ENCODE measurements at regions not wholly inside any gene's neighbourhood (a gene's known extent, or its start where the extent isn't known, plus 50 kb on each side); places are given as distances from the start of the nearest gene placed in this dataset.

GRCh38 chr11:128294001-128294670, 293.2 kb downstream of the ETS1 start:
- no peak overlapping the region for H3K27ac Mint-ChIP-seq (ENCODE audit: low read depth, unreplicated experiment)
- no peaks in the 10 kb centered on the region for H3K9me3 Mint-ChIP-seq (ENCODE audit: unreplicated experiment)
- no peak for TF ChIP-seq CTCF (IDR thresholded peaks at IDR 0.05; ENCODE audit: unreplicated experiment)
- H3K36me3 Mint-ChIP-seq (ENCODE audit: insufficient read depth, unreplicated experiment), result no peaks in the 10 kb centered on the region
- intact Hi-C loops (cut with micrococcal nuclease), result loop anchor here (10.0 kb wide), 1 partner anchor 269 kb away; no protein-coding TSS in a partner anchor
- no peak for DNase-seq (ENCODE audit: unreplicated experiment)
- no peaks in the 10 kb centered on the region for H3K27me3 Mint-ChIP-seq (ENCODE audit: insufficient read depth, unreplicated experiment)
- peaks cover 6% of the 10 kb centered on the region for H3K4me1 Mint-ChIP-seq (ENCODE audit: insufficient read depth, unreplicated experiment)
- BruUV-seq (replicated peaks), result no TSS peak
- ChIA-PET POLR2A (no interaction called here), CTCF (interaction anchor here (1.0 to 2.5 kb wide), 2 partner anchors 11 to 537 kb away, joined by 6 to 9 read pairs; no protein-coding TSS in a partner anchor)
- no peak overlapping the region for H3K4me3 Mint-ChIP-seq (ENCODE audit: unreplicated experiment)

DNA sequence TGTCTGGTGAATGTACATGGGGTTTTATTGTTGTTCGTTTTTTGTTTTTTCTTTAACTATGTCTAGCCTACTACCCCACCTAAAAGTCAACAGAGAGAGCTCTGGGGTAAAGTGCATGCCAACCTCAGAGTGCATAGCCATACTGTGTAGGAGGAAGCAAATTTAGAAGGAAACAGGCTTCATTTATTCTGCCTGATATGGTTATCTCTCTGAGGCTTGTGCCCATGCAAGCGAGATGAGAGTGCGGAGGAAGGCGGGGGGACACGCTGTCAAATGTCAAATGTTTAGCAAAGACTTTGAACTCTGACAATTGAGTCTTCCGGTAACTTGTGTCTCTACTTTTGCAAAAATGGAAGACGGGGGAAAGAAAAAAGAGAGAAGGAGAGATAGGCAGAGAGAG, 295.5 kb downstream of the ETS1 start:
- TF ChIP-seq CTCF (IDR thresholded peaks at IDR 0.05; ENCODE audit: unreplicated experiment), result no peak
- ChIA-PET CTCF (interaction anchor here (1.0 to 11.3 kb wide), 6 partner anchors 29 to 539 kb away, joined by 3 to 160 read pairs (median 14); no protein-coding TSS in a partner anchor), POLR2A (no interaction called here)
- Mint-ChIP-seq H3K4me1 (ENCODE audit: insufficient read depth, unreplicated experiment) (peaks cover 6% of the 10 kb centered on the region), H3K27ac (ENCODE audit: low read depth, unreplicated experiment) (no peak overlapping the region), H3K9me3 (ENCODE audit: unreplicated experiment) (no peaks in the 10 kb centered on the region), H3K4me3 (ENCODE audit: unreplicated experiment) (no peak overlapping the region), H3K27me3 (ENCODE audit: insufficient read depth, unreplicated experiment) (no peaks in the 10 kb centered on the region), H3K36me3 (ENCODE audit: insufficient read depth, unreplicated experiment) (no peaks in the 10 kb centered on the region)
- DNase-seq (ENCODE audit: unreplicated experiment), result no peak
- intact Hi-C loops (cut with micrococcal nuclease), result loop anchor here (10.0 kb wide), 1 partner anchor 267 kb away; no protein-coding TSS in a partner anchor
- BruUV-seq (replicated peaks), result no TSS peak

- POLR2A ChIA-PET, result interaction anchor here (0.7 kb wide), 1 partner anchor 232 kb away, joined by 3 read pairs; no protein-coding TSS in a partner anchor
- BruUV-seq (replicated peaks), result no TSS peak
- TF ChIP-seq CTCF (IDR thresholded peaks at IDR 0.05; ENCODE audit: unreplicated experiment), result no peak
- no peak for DNase-seq (ENCODE audit: unreplicated experiment)
- no peaks in the 10 kb centered on the region for H3K27me3 Mint-ChIP-seq (ENCODE audit: insufficient read depth, unreplicated experiment)
- no peak overlapping the region for H3K4me3 Mint-ChIP-seq (ENCODE audit: unreplicated experiment)
- H3K4me1 Mint-ChIP-seq (ENCODE audit: insufficient read depth, unreplicated experiment), result peaks cover 13% of the 10 kb centered on the region
- CTCF ChIA-PET, result interaction anchor here (0.6 to 11.3 kb wide), 37 partner anchors 10 to 540 kb away, joined by 3 to 160 read pairs (median 3); no protein-coding TSS in a partner anchor
- intact Hi-C loops (cut with micrococcal nuclease), result loop anchor here (10.0 kb wide), 1 partner anchor 266 kb away; no protein-coding TSS in a partner anchor
- no peaks in the 10 kb centered on the region for H3K9me3 Mint-ChIP-seq (ENCODE audit: unreplicated experiment)
- H3K27ac Mint-ChIP-seq (ENCODE audit: low read depth, unreplicated experiment), result no peak overlapping the region
- H3K36me3 Mint-ChIP-seq (ENCODE audit: insufficient read depth, unreplicated experiment), result no peaks in the 10 kb centered on the region
Observed at GRCh38 chr11:128291007-128291406, 296.4 kb downstream of the ETS1 start.

GRCh38 chr11:128290106-128290840, 297.1 kb downstream of the ETS1 start:
- Mint-ChIP-seq H3K36me3 (ENCODE audit: insufficient read depth, unreplicated experiment) (no peaks in the 10 kb centered on the region), H3K27ac (ENCODE audit: low read depth, unreplicated experiment) (no peak overlapping the region), H3K4me3 (ENCODE audit: unreplicated experiment) (no peak overlapping the region), H3K9me3 (ENCODE audit: unreplicated experiment) (no peaks in the 10 kb centered on the region), H3K4me1 (ENCODE audit: insufficient read depth, unreplicated experiment) (peaks cover 15% of the 10 kb centered on the region), H3K27me3 (ENCODE audit: insufficient read depth, unreplicated experiment) (no peaks in the 10 kb centered on the region)
- DNase-seq (ENCODE audit: unreplicated experiment), result peak; percentile 72
- TF ChIP-seq CTCF (IDR thresholded peaks at IDR 0.05; ENCODE audit: unreplicated experiment), result peak; percentile 76
- ChIA-PET POLR2A (interaction anchor here (0.7 to 1.0 kb wide), 2 partner anchors 233 to 340 kb away, joined by 3 read pairs; no protein-coding TSS in a partner anchor), CTCF (interaction anchor here (0.5 to 11.3 kb wide), 43 partner anchors 8 to 541 kb away, joined by 3 to 160 read pairs (median 3); no protein-coding TSS in a partner anchor)
- intact Hi-C loops (cut with micrococcal nuclease), result loop anchor here (1.0 to 10.0 kb wide), 7 partner anchors 80 to 541 kb away; no protein-coding TSS in a partner anchor
- BruUV-seq (replicated peaks), result no TSS peak

Data from MCF 10A (cell line).